SKM-1 (cell line): ENCODE measurements at regions not wholly inside any gene's neighbourhood (a gene's known extent, or its start where the extent isn't known, plus 50 kb on each side); places are given as distances from the start of the nearest gene placed in this dataset.

Source experiments
- DNase-seq: peaks from one replicate; lab custom pipeline; 2025; ENCODE audit not compliant: unreplicated experiment; lab: John Stamatoyannopoulos, UW

GRCh38 chr6:105622226-105622625 is 219.3 kb upstream of the PREP start:
- DNase-seq = no peak

GRCh38 chr6:105621564-105622175 is 218.8 kb upstream of the PREP start:
- DNase-seq = no peak

- DNase-seq = no peak
These were observed 218.0 kb upstream of the PREP start for GRCh38 chr6:105620878-105621277.

- peak; percentile 57 for DNase-seq
These were observed 217.3 kb upstream of the PREP start for GRCh38 chr6:105619971-105620741.

- DNase-seq = no peak
These were observed 215.4 kb upstream of the PREP start for GRCh38 chr6:105618247-105618646.

- no peak for DNase-seq
These were observed 213.6 kb upstream of the PREP start for GRCh38 chr6:105616521-105616920.

- no peak for DNase-seq
These were observed 208.7 kb upstream of the PREP start for GRCh38 chr6:105611606-105612005.

GRCh38 chr6:105609375-105609991 is 206.6 kb upstream of the PREP start:
- DNase-seq = no peak

- DNase-seq = no peak
These were observed 206.0 kb upstream of the PREP start for GRCh38 chr6:105608711-105609374.

- DNase-seq = no peak
These were observed 205.0 kb upstream of the PREP start for GRCh38 chr6:105607636-105608621.

GRCh38 chr6:105606831-105607463 is 204.1 kb upstream of the PREP start:
- DNase-seq = no peak

- no peak for DNase-seq
These were observed 201.7 kb upstream of the PREP start for GRCh38 chr6:105604587-105604884.

- no peak for DNase-seq
These were observed 201.1 kb upstream of the PREP start for GRCh38 chr6:105603788-105604586.

- peak; percentile 81 for DNase-seq
These were observed 198.8 kb upstream of the PREP start for GRCh38 chr6:105601541-105602236.

GRCh38 chr6:105600336-105601260 is 197.7 kb upstream of the PREP start:
- DNase-seq = no peak

- no peak for DNase-seq
These were observed 195.4 kb upstream of the PREP start for GRCh38 chr6:105598264-105598663.

- DNase-seq = no peak
These were observed 193.4 kb upstream of the PREP start for GRCh38 chr6:105596284-105596755.

- no peak for DNase-seq
These were observed 192.9 kb upstream of the PREP start for GRCh38 chr6:105595829-105596228.
